GM21717 (cell line): ENCODE measurements at regions not wholly inside any gene's neighbourhood (a gene's known extent, or its start where the extent isn't known, plus 50 kb on each side); places are given as distances from the start of the nearest gene placed in this dataset.

Source experiments
- ATAC-seq: cut with Tn5 transposase; IDR thresholded peaks from one replicate; pipeline ENCODE4 v1.9.1; 2021; ENCODE audit warnings: mild to moderate bottlenecking, moderate library complexity; ENCODE audit not compliant: unreplicated experiment

DNA sequence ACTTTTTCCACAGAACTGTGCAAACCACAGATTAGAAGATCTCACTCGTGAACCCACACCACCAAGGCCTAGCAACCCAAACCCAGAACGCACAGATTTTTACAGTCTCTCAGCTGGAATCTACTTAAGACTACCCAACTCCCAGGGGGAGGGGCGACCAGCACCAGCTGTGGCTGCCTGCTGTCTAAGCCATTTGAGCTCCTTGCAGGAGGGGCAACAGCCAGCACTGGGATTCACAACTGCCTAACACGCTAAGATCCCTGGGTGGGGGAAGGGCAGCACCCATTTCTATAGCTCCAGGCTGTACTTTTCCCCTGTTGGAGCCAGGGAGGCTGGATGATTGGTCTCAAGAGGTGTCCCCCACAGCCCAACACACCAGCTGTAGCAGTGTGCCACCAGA lies 368.8 kb downstream of the SUCLA2 start:
- no peak for ATAC-seq

DNA sequence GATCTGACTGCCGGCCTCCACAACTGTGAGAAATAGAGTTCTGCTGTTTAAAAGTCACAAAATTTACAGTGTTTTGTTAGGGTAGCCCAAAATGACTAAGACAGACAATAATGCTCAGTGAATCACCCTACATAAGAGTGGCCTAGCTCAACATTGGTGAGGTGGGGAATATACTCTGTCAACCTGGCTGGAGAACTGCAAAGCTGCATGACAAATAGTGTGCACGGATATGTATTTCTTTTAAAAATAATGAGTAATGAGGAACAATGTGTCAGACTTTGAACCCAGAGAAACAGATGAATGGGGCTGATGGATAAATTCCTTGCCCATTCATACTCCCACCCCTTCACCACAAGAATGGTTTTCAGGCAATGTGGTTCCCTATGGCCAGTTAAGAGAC lies 372.4 kb downstream of the SUCLA2 start:
- no peak for ATAC-seq

DNA sequence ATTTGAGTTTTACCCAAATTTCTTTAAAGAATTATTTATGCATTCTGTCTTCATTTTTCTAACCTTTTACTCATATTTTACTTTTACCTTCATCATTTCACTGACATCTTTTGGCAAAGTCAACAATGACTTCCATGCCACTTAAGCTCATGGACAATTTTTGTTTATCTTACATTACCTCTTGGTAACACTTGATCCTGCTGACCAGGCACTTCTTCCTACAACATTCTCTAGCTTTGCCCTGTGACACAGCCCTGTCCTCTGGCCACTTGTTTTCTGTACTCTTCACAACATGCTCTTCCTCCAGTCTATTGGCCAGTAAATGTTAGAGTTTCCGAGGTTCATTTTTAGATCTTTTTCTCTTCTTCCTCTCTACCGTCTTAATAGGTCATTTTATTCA lies 377.2 kb downstream of the SUCLA2 start:
- no peak for ATAC-seq

DNA sequence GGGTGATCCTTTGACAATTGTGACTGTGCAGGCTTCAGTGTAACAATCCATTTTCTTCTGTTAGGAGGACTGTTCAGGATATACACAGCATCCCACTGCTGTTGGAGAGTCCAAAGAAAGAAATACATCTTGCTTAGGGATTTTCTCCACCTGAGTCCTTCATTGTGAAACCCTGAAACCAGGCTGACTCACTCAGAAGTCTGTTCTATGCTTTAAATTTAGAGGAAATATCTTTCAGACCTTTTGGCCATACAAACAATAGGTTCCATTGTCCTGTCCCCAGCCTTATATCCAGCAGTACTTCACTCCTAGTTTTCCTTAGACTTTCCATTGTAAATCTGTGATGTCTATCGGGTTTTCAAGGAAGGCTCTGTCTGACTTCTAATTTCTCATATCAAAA lies 379.1 kb downstream of the SUCLA2 start:
- ATAC-seq = no peak

DNA sequence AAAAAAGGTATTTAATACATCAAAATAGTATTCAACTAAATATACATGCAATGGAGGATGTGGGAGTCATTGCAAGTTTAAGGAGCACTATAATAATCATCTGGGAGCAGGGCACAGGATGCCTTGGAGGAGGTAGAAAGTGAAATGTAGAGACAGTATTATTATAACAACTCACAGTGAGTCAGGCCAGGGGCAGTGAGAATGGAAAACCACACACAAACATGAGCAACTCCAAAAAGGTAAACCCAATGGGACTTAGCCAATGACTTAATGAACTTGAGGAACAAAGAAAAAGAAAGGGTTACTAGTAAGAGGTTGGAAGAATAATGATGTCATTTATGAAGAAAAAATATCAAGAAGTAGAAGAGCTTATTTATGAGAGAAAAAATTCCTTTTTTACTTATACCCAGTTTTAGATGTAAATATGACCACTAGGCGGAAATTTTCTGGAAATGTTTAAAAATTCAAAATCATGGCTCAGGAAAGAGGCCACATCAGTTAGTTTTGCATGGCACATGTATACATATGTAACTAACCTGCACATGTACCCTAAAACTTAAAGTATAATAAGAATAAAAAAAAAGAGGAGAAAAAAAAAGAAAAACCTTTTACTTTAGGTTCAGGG lies 389.3 kb downstream of the SUCLA2 start:
- no peak for ATAC-seq

DNA sequence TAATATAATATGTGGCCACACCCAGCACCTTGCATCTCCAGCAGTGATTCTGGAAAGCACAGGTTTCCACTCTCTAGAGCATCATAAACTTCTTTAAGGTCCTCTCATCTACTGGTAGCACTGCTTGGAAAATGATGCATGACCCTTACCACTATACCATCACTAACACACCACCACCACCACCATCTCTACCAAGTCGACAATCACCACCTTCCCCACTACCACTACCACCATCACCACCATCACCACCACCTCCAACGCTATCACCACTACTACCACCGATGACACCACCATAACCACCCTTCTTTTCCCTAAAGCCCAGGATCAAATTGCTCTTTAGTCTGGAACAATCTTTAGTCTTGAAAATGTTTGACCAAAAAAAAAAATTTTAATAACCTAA lies 390.4 kb downstream of the SUCLA2 start:
- ATAC-seq = no peak

DNA sequence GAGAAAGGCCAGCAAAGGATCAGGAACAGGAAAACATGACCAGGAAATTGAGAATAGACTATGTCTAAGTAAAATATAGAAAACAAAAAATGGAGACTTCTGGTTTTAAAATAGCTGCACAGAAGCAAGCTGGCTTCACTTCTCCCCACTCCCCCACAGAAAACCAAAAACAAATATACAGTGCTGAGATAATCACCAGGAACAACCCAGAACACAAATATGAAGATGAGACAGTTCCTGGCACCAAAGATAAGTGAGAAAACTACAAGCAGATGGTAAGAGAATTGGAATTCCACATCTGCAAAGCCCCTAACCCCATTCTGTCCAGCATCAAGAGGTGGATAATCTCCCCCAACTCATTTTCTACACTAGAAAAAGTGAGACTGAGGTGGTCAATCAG lies 397.7 kb downstream of the SUCLA2 start:
- no peak for ATAC-seq

DNA sequence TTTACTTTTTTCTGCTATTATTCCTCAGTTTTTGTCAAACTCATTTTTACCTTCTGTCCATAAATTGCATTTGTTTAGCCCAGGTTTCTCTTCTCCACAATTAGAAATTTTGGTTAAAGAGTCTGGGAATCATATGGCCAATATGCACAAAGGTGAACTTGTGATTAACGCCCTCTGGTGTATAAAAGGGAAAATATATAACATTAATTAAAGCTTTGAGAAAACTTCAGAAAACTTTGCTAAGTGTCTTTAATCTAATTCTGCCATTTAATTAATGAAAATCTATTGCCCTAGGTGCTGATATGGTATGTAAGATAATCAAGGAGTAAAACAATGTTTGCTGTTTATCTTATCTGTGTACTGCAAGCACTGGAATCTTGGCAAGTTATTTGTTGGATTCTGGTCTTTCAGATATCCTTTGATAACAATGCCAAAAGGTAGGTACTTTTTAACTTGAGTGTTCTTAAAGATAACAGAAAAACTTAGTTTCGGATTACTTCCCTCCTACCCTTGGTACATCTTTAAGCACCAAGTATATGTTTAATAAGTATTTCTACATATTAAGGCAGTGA lies 402.6 kb downstream of the SUCLA2 start:
- no peak for ATAC-seq

DNA sequence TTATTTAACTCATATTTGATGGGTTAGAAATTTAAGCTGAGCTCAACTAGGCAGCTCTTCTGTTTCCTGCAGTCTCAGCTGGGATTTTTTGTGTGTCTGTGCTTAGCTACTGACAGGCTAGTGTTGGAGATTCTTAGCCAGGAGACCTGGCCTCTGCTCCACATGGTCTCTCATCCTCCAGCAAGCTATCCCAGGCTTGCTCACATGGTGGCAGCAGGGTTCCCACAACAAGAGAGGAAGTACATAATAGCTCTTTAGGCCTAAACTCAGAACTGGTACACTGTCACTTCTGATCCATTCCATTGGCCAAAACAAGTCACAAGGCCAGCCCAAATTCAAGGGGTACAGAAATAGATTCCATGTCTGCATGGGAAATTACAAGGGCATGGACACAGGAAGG lies 406.2 kb downstream of the SUCLA2 start:
- no peak for ATAC-seq

DNA sequence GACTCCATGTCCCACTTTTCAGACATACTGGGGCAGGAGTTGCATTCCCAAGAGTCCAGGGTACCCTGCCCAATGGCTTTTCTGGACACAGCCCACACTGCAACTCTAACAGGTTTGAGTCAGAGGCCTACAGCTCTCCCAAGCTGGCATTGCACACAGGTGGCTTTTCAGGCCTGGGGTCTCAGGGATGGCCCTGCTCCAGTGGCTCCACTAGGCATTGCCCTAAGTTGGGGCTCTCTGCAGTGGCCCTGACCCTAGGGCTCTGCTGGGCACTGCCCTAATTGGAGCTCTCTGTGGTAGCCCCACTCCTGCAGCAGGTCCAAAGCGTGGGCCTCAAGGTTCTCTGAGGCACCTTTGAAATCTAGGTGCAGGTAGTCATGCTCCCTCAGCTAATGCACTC lies 408.8 kb downstream of the SUCLA2 start:
- no peak for ATAC-seq

DNA sequence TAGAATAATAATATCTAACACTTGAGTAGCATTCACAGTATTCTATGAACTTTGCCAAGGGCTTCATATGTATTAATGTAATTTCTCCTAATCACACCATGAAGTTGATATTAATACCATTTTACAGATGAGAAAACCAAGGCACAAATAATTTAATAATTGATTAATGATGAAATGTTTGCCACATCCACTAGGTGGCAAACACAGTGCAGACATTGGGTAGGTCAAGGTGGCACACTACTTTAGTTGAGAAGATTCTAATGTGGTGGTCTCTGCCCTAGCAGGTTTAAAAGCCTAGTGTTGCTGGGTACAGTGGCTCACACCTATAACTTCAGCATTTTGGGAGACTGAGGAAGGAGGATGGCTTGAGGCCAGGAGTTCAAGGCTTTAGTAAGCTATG lies 412.4 kb downstream of the SUCLA2 start:
- no peak for ATAC-seq

DNA sequence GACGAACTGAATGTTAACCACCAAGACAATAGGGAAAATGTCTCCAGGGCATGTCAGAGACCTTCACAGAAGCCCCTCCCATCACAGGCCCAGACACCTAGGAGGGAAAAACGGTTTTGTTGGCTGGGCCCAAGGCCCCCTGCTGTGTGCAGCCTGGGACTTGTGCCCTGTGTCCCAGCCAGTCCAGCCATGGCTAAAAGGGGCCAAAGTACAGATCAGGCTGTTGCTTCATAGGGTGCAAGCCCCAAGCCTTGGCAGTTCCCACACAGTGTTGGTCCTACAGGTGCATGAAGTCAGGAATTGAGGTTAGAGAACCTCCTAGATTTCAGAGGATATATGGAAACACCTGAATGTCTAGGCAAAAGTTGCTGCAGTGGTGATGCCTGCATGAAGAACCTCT lies 428.7 kb downstream of the SUCLA2 start:
- no peak for ATAC-seq

DNA sequence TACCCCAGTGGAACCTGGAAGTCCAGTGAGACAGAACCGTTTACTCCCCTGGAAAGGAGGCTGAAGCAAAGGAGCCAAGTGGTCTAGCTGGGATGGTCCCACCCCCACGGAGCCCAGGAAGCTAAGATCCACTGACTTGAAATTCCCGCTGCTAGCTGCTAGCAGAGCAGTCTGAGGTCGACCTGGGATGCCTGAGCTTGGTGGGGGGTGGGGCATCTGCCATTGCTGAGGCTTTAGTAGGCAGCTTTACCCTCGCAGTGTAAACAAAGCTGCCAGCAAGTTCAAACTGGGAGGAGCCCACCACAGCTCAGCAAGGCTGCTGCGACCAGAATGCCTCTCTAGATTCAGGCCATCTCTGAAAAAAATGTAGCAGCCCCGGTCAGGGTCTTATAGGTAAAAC lies 437.0 kb downstream of the SUCLA2 start:
- no peak for ATAC-seq

DNA sequence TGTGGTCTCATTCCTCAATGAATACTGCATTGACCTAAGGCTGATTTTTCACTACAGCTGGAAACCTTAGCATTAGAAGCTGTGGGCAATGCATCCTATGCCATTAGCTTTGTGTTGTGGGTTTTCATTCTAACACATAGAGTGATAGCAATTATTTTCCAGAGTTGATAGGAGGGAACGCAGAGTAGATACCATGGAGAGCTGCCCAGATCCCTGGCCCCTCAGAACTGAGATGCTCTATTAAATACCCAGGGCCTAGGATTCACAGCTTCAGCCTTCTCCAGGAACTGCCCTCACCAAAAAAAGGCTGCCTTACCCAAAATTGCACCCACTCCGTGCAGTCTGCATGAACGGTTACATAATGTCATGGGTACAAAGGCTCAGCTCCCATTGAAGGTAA lies 444.4 kb downstream of the SUCLA2 start:
- no peak for ATAC-seq

DNA sequence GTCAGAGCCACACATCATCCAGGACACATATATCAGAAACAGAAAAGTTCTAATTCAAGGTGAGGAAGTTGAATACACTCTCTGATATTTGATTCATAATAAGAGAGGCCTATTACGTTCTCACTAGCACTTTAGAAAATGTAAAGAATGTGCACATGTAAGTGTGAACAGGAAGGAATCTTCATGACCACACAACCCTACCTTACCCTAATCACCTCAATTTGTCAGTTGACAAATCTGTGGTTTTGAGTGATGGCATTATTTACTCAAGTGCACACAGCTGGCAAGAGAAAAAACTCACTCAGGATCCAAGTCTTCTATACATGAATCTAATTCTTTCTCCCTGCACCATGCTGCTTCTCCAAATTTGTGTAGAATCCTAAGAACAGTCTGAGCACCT lies 445.8 kb downstream of the SUCLA2 start:
- ATAC-seq = no peak

DNA sequence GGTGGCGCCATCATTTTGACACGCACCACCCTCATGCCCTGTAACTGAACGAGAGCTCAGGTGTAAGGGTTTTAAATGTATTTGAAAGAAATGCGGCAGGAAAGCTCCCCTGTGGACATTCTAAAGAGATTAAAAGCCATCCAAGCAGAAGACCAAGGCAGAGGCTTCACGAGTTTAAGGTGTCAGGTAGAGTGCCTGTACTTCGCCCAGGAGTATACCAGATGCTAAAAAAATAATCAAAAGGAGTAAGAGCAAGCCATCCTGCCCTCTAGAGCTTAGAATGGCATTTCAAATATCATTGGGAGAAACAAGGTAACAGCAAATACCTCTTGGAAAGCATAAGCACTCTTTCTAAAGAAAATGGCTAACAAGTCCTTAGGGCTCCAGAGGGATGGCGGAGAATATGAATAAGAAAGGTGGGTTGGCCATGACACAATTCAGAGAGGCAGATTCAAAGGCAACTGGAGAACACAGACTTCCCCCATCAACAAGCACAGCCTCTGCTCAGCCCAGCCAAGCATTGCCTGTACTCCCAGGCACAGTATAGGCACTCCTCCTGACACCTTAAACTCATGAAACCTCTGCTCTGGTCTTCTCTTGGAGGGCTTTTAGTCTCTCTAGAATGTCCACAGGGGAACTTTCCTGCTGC lies 447.6 kb downstream of the SUCLA2 start:
- no peak for ATAC-seq

DNA sequence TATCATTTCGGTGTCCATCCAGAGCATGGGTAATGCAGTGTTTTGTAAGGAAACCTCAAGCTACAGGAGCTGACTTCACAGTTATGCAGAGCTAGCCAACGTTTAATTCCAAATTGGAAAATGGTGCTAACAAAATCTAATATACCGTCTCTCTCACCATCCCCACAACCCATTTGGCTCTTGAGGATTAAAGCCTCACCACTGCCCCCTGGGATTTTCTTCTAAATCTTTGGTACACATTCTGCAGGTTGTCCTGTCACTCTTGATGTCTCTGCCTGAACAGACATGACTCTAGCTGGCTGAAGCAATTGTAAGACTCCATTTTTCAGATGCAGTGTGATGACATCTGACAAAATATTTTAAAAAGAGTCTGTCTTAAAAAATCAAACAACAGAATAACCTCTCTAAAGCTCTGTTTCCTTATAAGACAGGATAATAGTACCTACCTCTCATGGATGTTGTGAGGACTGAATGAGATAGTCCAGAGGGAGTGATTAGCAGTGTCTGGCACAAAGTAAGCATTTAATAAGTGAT lies 451.8 kb downstream of the SUCLA2 start:
- no peak for ATAC-seq

DNA sequence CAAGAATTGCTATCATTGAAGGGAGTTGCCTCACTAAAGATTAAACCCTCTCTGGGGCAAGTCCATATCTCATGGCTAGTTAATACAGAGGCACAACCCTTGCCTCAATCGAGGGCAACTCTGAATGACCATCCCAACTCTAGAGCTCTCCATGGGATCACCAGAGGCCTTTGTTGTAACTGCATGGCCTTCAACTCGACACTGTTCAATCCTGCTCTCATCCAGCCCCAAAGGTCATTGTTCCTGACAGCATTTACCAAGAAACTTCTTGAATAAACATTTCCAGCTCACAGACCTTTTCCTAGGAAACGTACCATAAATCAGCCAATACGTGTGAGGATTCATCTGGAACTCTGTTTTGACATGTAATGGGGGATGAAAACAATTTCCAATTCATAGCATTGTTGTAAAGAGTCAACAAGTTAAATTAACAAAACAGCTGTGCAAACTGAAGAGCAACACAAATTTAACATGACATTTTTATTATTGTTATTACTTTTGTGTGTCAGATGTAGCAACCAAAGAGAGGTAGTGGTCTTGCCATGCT lies 452.7 kb downstream of the SUCLA2 start:
- no peak for ATAC-seq

DNA sequence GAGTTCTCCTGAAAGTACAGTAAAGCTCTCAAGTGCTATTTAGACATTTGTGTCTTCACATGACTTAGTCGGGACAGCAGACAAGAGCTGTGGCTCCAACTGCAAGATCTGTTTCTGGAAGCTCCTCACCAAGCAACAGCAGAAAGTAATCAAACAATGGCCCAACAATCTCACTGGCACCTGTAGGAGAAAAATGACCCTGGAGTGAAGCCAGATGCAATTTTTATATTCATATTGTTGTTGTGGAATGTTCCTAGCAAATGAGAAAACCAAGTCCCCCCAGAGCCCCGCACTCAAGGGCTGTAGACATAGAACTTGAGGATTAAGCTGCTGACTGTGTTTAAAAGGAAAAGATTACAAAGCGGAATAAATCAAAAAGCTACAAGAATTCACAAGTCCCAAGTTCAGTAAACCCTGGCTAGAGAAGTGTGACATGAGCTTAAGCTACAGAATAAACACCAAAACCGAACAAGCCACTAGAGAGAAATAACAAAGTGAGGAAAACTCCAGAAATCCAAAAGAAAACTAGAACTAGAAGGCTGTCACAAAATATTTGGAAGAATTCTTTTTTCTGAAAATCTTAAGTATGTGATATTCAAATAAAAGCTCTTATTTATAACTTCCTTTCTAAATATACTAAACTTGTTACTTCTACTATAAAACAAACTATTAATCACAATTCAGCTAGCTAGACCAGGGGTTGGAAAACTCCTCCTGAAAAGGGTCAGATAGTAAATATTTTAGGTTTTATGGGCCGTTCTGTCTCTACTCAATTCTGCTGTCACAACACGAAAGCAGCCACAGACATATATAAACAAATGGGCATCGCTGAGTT lies 454.5 kb downstream of the SUCLA2 start:
- ATAC-seq = no peak

DNA sequence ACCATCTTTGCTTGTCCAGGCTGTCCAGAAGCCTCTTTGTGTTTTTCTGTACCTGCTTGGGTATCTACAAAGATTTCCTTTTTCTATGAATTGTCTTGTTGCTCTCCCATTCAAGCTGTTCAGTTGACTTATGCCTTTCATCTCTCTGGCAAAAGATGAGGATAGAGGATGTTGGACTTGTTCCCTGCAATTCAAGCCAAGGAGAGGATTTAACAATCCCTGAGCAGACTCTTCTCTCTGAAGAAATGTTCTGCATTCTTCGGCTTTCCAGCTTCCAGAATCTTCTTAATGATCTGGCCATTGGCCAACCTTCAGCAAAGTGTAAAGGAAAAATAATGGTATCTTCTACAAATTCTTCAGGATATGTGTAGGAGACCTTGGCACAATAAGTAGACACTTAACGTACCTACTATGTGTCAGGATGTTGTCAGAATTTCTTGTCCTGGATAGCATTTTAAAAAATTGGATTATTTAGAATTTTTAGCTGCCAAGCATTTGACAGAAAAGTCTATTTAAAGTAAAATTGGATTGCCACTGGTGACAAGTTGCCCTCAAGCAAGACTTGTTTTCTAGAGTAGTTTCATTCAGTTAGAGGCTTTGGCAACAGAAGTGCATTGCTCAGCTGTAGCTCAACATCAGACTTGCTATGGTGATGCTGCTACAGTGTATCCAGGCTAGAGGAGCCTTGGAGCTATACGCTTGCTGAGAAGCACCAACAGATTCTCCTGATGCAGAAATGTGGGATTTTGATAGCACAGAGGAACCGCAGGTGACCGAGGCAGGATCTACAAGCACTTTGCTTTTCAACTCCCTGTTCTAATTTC lies 455.7 kb downstream of the SUCLA2 start:
- ATAC-seq = no peak
